HCT116 (cell line): ENCODE measurements at regions not wholly inside any gene's neighbourhood (a gene's known extent, or its start where the extent isn't known, plus 50 kb on each side); places are given as distances from the start of the nearest gene placed in this dataset.

ENCODE experiments used
- ATAC-seq: fragments of 200-7000 bp; cut with Tn5 transposase; 2 replicates; pipeline ENCODE4 v1.9.1; 2020; ENCODE audit warnings: mild to moderate bottlenecking, moderate library complexity
- BruUV-seq: library from RNA; stranded (reverse); fragments of 400-500 nt; replicated peaks from 2 replicates; lab custom pipeline; 2021; lab: Mats Ljungman, UMichigan
- CTCF ChIA-PET: fragments of 300-600 bp; sonication (Branson Sonifier 250); formaldehyde crosslinking; loops from one replicate; lab custom pipeline; 2021; ENCODE audit warnings: antibody characterized with exemption; lab: Charles Lee
- POLR2A ChIA-PET: fragments of 300-600, 350-600 bp; sonication (Branson Sonifier 250); formaldehyde crosslinking; loops from one replicate; lab custom pipeline; 2021; ENCODE audit warnings: antibody characterized with exemption; lab: Charles Lee
- RAD21 ChIA-PET, 2 experiments: fragments of 300-600 bp; sonication (Branson Sonifier 250); formaldehyde crosslinking; loops; one replicate each; lab custom pipeline; 2023; ENCODE audit warnings: low total read pairs in 2 of 2; ENCODE audit not compliant: uncharacterized antibody in 2 of 2, unreplicated experiment in 2 of 2, low non-redundant PET in 1 of 2; lab: Charles Lee
- DNase-seq: peaks from one replicate; pipeline ENCODE4 v3.0.0-alpha.2; 2010; ENCODE audit warnings: low read depth, low spot score
- H2AFZ ChIP-seq: fragments of 200-600 bp; shearing (Covaris generic), sonication (generic); 2 replicates; pipeline ENCODE4 v1.6.1; 2017; ENCODE audit warnings: low read depth, mixed run types, mixed read lengths, antibody characterized with exemption, low read length; ENCODE audit not compliant: poor library complexity, severe bottlenecking
- H3K27ac ChIP-seq: 2 replicates; pipeline ENCODE4 v1.5.1; 2012; ENCODE audit warnings: low read depth, low read length
- H3K27me3 ChIP-seq: fragments of 200-600 bp; sonication (generic); 2 replicates; pipeline ENCODE4 v1.6.1; 2016; ENCODE audit warnings: mixed run types, low read length, mixed read lengths; ENCODE audit not compliant: insufficient read depth
- H3K36me3 ChIP-seq, 2 experiments: fragments of 200-500 bp in 1 of 2; fragments of 200-600 bp in 1 of 2; sonication (Bioruptor generic) in 1 of 2; sonication (generic) in 1 of 2; 2 replicates each; pipeline versions ENCODE4 v1.5.1 to v1.6.1; 2014 to 2016; ENCODE audit warnings: low read length in 2 of 2, inconsistent platforms in 1 of 2, mixed read lengths in 1 of 2, mixed run types in 1 of 2; ENCODE audit not compliant: insufficient read depth in 2 of 2, control insufficient read depth in 1 of 2
- H3K4me1 ChIP-seq, 2 experiments: fragments of 200-600 bp in 1 of 2; sonication (generic) in 1 of 2; 2 replicates each; pipeline versions ENCODE4 v1.5.1 to v1.6.1; 2012 to 2017; ENCODE audit warnings: low read length in 2 of 2, inconsistent platforms in 1 of 2, mild to moderate bottlenecking in 1 of 2, mixed read lengths in 1 of 2, mixed run types in 1 of 2, moderate library complexity in 1 of 2; ENCODE audit not compliant: insufficient read depth in 2 of 2, control insufficient read depth in 1 of 2
- H3K4me2 ChIP-seq: fragments of 200-600 bp; sonication (generic); 2 replicates; pipeline ENCODE4 v1.6.1; 2017; ENCODE audit warnings: mixed run types, low read length, mixed read lengths
- H3K4me3 ChIP-seq, 2 experiments: fragments of 200-600 bp in 1 of 2; sonication (generic) in 1 of 2; replicated peaks in 1 of 2; 2 replicates each; pipeline ENCODE4 v1.5.1; 2011 to 2016; ENCODE audit warnings: low read length in 2 of 2, control low read depth in 1 of 2, low read depth in 1 of 2, mild to moderate bottlenecking in 1 of 2, mixed read lengths in 1 of 2, mixed run types in 1 of 2
- H3K79me2 ChIP-seq: fragments of 200-600 bp; sonication (generic); 2 replicates; pipeline ENCODE4 v1.6.1; 2017; ENCODE audit warnings: mild to moderate bottlenecking, mixed run types, low read length, moderate library complexity, mixed read lengths; ENCODE audit not compliant: insufficient read depth
- H3K9ac ChIP-seq: fragments of 200-600 bp; sonication (generic); 2 replicates; pipeline ENCODE4 v1.6.1; 2016; ENCODE audit warnings: low read length, mixed read lengths
- H3K9me2 ChIP-seq: fragments of 200-600 bp; sonication (generic), shearing (Covaris generic); 2 replicates; pipeline ENCODE4 v1.6.1; 2017; ENCODE audit warnings: mixed run types, mild to moderate bottlenecking, moderate library complexity; ENCODE audit not compliant: insufficient read depth
- H3K9me3 ChIP-seq, 2 experiments: fragments of 200-500 bp in 1 of 2; fragments of 200-600 bp in 1 of 2; sonication (Bioruptor generic) in 1 of 2; sonication (generic) in 1 of 2; 2 replicates each; pipeline ENCODE4 v1.6.1; 2014 to 2017; ENCODE audit warnings: low read length in 2 of 2, mixed read lengths in 2 of 2, inconsistent platforms in 1 of 2, low read depth in 1 of 2, mild to moderate bottlenecking in 1 of 2, mixed run types in 1 of 2, moderate library complexity in 1 of 2; ENCODE audit not compliant: control insufficient read depth in 1 of 2, insufficient read depth in 1 of 2
- H4K20me1 ChIP-seq: fragments of 200-600 bp; sonication (generic), shearing (Covaris generic); 2 replicates; pipeline ENCODE4 v1.6.1; 2017; ENCODE audit warnings: mixed run types, mild to moderate bottlenecking, moderate library complexity; ENCODE audit not compliant: insufficient read depth
- CBX3 ChIP-seq: IDR thresholded peaks from 2 replicates; pipeline ENCODE4 v1.6.1; 2012; ENCODE audit warnings: low read depth
- CEBPB ChIP-seq: IDR thresholded peaks from 2 replicates; pipeline ENCODE4 v1.6.1; 2012; ENCODE audit warnings: low read depth
- EGR1 ChIP-seq: IDR thresholded peaks from 2 replicates; pipeline ENCODE4 v1.6.1; 2012; ENCODE audit warnings: low read depth
- ELF1 ChIP-seq: IDR thresholded peaks from 2 replicates; pipeline ENCODE4 v1.6.1; 2012; ENCODE audit warnings: low read depth, borderline replicate concordance
- FOSL1 ChIP-seq: IDR thresholded peaks from 2 replicates; pipeline ENCODE4 v1.6.1; 2012; ENCODE audit warnings: low read depth
- JUND ChIP-seq: IDR thresholded peaks from 2 replicates; pipeline ENCODE4 v1.6.1; 2012
- POLR2A ChIP-seq: IDR thresholded peaks from 2 replicates; pipeline ENCODE4 v1.7.0; 2011; ENCODE audit warnings: borderline replicate concordance; ENCODE audit not compliant: insufficient read depth, insufficient read length; ENCODE audit errors: extremely low read depth
- POLR2AphosphoS5 ChIP-seq: IDR thresholded peaks from 2 replicates; pipeline ENCODE4 v1.6.1; 2011; ENCODE audit warnings: mild to moderate bottlenecking, low read depth, low read length, moderate library complexity
- REST ChIP-seq: IDR thresholded peaks from 2 replicates; pipeline ENCODE4 v1.6.1; 2012; ENCODE audit warnings: low read depth
- SIN3A ChIP-seq: IDR thresholded peaks from 2 replicates; pipeline ENCODE4 v1.6.1; 2012; ENCODE audit warnings: low read depth
- SP1 ChIP-seq: IDR thresholded peaks from 2 replicates; pipeline ENCODE4 v1.6.1; 2012; ENCODE audit warnings: low read depth
- SRF ChIP-seq: IDR thresholded peaks from 2 replicates; pipeline ENCODE4 v1.6.1; 2012; ENCODE audit warnings: low read depth
- TCF7L2 ChIP-seq: IDR thresholded peaks from 2 replicates; pipeline ENCODE4 v1.7.0; 2011; ENCODE audit warnings: borderline replicate concordance, inconsistent platforms; ENCODE audit not compliant: insufficient read depth, insufficient read length; ENCODE audit errors: extremely low read depth
- YY1 ChIP-seq: IDR thresholded peaks from 2 replicates; pipeline ENCODE4 v1.6.1; 2011; ENCODE audit warnings: low read length, low read depth, moderate library complexity, mild to moderate bottlenecking; ENCODE audit not compliant: insufficient replicate concordance; ENCODE audit errors: extremely low read depth
- ZBTB33 ChIP-seq: IDR thresholded peaks from 2 replicates; pipeline ENCODE4 v1.6.1; 2011; ENCODE audit warnings: mild to moderate bottlenecking, low read length, moderate library complexity; ENCODE audit not compliant: insufficient replicate concordance; ENCODE audit errors: extremely low read depth
- ZFX ChIP-seq: fragments of 450-650 bp; IDR thresholded peaks from 2 replicates; pipeline ENCODE4 v1.6.1; 2017
- ZNF274 ChIP-seq: fragments of 200-500 bp; sonication (Bioruptor generic); IDR thresholded peaks from 2 replicates; pipeline ENCODE4 v1.6.1; 2014; ENCODE audit warnings: mild to moderate bottlenecking, low read depth, low read length, inconsistent platforms
- intact Hi-C: fragments of 100-400 bp; cut with micrococcal nuclease; formaldehyde crosslinking; loops from 2 replicates; pipeline ENCODE4 v1.10.0; 2022
- TF ChIP-seq, protein P1 (sequence below), 3 experiments: fragments of 200-600 bp in 1 of 3; sonication (generic) in 1 of 3; IDR thresholded peaks in 2 of 3; conservative IDR thresholded peaks in 1 of 3; 2 replicates each; pipeline ENCODE4 v1.5.1; 2012 to 2017; ENCODE audit warnings: low read depth in 2 of 3, low read length in 2 of 3, antibody characterized with exemption in 1 of 3, borderline replicate concordance in 1 of 3, control low read depth in 1 of 3, mild to moderate bottlenecking in 1 of 3, mixed read lengths in 1 of 3, mixed run types in 1 of 3, moderate library complexity in 1 of 3; ENCODE audit not compliant: insufficient read depth in 1 of 3
- TF ChIP-seq, protein P2 (sequence below): IDR thresholded peaks from 2 replicates; pipeline ENCODE4 v1.6.1; 2012

DNA sequence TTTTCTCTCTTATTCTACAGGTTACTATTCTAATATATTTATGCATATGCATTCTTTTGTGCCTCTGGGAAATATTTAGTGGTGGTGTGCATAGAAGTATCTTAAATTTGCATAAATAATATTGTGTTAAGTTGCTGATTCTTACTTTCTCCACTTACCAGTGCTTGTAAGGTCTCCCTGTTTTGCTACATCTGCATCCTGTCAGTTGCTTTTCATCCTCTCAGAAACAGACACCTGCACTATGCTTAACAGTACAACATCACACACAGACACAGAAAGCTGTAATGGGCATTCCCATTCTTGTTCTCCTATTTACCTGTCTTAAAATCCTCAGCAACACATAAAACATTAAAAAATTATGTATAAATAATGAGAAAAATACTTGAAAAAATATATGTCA, 713.3 kb upstream of the RGMB start:
- TF ChIP-seq, protein P1, sequence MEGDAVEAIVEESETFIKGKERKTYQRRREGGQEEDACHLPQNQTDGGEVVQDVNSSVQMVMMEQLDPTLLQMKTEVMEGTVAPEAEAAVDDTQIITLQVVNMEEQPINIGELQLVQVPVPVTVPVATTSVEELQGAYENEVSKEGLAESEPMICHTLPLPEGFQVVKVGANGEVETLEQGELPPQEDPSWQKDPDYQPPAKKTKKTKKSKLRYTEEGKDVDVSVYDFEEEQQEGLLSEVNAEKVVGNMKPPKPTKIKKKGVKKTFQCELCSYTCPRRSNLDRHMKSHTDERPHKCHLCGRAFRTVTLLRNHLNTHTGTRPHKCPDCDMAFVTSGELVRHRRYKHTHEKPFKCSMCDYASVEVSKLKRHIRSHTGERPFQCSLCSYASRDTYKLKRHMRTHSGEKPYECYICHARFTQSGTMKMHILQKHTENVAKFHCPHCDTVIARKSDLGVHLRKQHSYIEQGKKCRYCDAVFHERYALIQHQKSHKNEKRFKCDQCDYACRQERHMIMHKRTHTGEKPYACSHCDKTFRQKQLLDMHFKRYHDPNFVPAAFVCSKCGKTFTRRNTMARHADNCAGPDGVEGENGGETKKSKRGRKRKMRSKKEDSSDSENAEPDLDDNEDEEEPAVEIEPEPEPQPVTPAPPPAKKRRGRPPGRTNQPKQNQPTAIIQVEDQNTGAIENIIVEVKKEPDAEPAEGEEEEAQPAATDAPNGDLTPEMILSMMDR (IDR thresholded peaks at IDR 0.05 in 2 of 3, conservative IDR thresholded peaks at IDR 0.05 in 1 of 3; ENCODE audit: borderline replicate concordance in 1 of 3, insufficient read depth in 1 of 3, low read depth in 2 of 3, low read length in 2 of 3): no peak
- TF ChIP-seq CEBPB (no peak), POLR2AphosphoS5 (no peak), EGR1 (no peak), ZFX (no peak), ZNF274 (no peak), TCF7L2 (no peak), SIN3A (no peak), FOSL1 (no peak), ZBTB33 (no peak), YY1 (no peak), CBX3 (no peak), SP1 (no peak), POLR2A (no peak), JUND (no peak), REST (no peak), SRF (no peak), ELF1 (no peak)
- TF ChIP-seq, protein P2, sequence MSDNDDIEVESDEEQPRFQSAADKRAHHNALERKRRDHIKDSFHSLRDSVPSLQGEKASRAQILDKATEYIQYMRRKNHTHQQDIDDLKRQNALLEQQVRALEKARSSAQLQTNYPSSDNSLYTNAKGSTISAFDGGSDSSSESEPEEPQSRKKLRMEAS: no peak
- TF ChIP-seq, all 23 proteins: peak for 0
- ATAC-seq: no peak
- CTCF ChIA-PET: no interaction called here
- intact Hi-C loops: no loop called here
- RAD21 ChIA-PET: no interaction called here
- no peaks in the 10 kb centered on the region for H3K27me3 ChIP-seq
- DNase-seq: no peak
- H3K36me3 ChIP-seq: no peaks in the 10 kb centered on the region
- no peak overlapping the region for H2AFZ ChIP-seq
- H3K79me2 ChIP-seq: no peaks in the 10 kb centered on the region
- H3K4me2 ChIP-seq: no peak overlapping the region
- H3K9me3 ChIP-seq: no peaks in the 10 kb centered on the region
- no peak overlapping the region for H3K4me3 ChIP-seq
- H3K9me2 ChIP-seq: no peaks in the 10 kb centered on the region
- H3K27ac ChIP-seq: no peak overlapping the region
- BruUV-seq: no TSS peak
- H3K4me1 ChIP-seq: no peaks in the 10 kb centered on the region
- POLR2A ChIA-PET: no interaction called here
- no peaks in the 10 kb centered on the region for H4K20me1 ChIP-seq
- no peak overlapping the region for H3K9ac ChIP-seq
